ENCODE measurements at regions not wholly inside any gene's neighbourhood (a gene's known extent, or its start where the extent isn't known, plus 50 kb on each side); places are given as distances from the start of the nearest gene placed in this dataset.

- DNase-seq, result no peak
- no peak overlapping the region for H2AFZ ChIP-seq
- ChIA-PET CTCF (no interaction called here), POLR2A (ENCODE audit: unreplicated experiment) (no interaction called here)
- BruUV-seq (replicated peaks), result no TSS peak
- H3K9me2 ChIP-seq (ENCODE audit: insufficient read depth), result no peaks in the 10 kb centered on the region
- no peaks in the 10 kb centered on the region for H4K20me1 ChIP-seq (ENCODE audit: insufficient read depth)
- H3K4me3 ChIP-seq, result no peak overlapping the region
- H3K79me2 ChIP-seq (ENCODE audit: low read depth), result no peaks in the 10 kb centered on the region
- no peaks in the 10 kb centered on the region for H3F3A ChIP-seq (ENCODE audit: insufficient read depth, low read depth)
- no peaks in the 10 kb centered on the region for H3K36me3 ChIP-seq (ENCODE audit: low read depth)
- no peaks in the 10 kb centered on the region for H3K4me1 ChIP-seq (replicated peaks; ENCODE audit: insufficient read depth)
- intact Hi-C loops (cut with micrococcal nuclease; ENCODE audit: unreplicated experiment), result no loop called here
- TF ChIP-seq CTCF (conservative IDR thresholded peaks at IDR 0.05) (no peak), EZH2 (IDR thresholded peaks at IDR 0.05; ENCODE audit: low read depth) (no peak)
- no peak overlapping the region for H3K27ac ChIP-seq
- H3K27me3 ChIP-seq (ENCODE audit: insufficient read depth, low read depth), result no peaks in the 10 kb centered on the region
- H3K9me3 ChIP-seq (ENCODE audit: insufficient read depth, low read depth), result no peaks in the 10 kb centered on the region
- no peak overlapping the region for H3K4me2 ChIP-seq
These were observed 320.3 kb downstream of the SUCLA2 start for GRCh38 chr13:47680748-47681147.

GRCh38 chr13:47679401-47679800 is 321.7 kb downstream of the SUCLA2 start:
- H3K27me3 ChIP-seq (ENCODE audit: insufficient read depth, low read depth), result no peaks in the 10 kb centered on the region
- no peak overlapping the region for H2AFZ ChIP-seq
- ChIA-PET CTCF (no interaction called here), POLR2A (ENCODE audit: unreplicated experiment) (no interaction called here)
- no peaks in the 10 kb centered on the region for H3K79me2 ChIP-seq (ENCODE audit: low read depth)
- H3K9me2 ChIP-seq (ENCODE audit: insufficient read depth), result no peaks in the 10 kb centered on the region
- no peaks in the 10 kb centered on the region for H3K36me3 ChIP-seq (ENCODE audit: low read depth)
- H3K27ac ChIP-seq, result no peak overlapping the region
- H3K9me3 ChIP-seq (ENCODE audit: insufficient read depth, low read depth), result no peaks in the 10 kb centered on the region
- no TSS peak for BruUV-seq (replicated peaks)
- H4K20me1 ChIP-seq (ENCODE audit: insufficient read depth), result no peaks in the 10 kb centered on the region
- TF ChIP-seq CTCF (conservative IDR thresholded peaks at IDR 0.05), result no peak
- no peak for TF ChIP-seq EZH2 (IDR thresholded peaks at IDR 0.05; ENCODE audit: low read depth)
- H3K4me1 ChIP-seq (replicated peaks; ENCODE audit: insufficient read depth), result no peaks in the 10 kb centered on the region
- no peak overlapping the region for H3K4me2 ChIP-seq
- DNase-seq, result no peak
- H3F3A ChIP-seq (ENCODE audit: insufficient read depth, low read depth), result no peaks in the 10 kb centered on the region
- H3K4me3 ChIP-seq, result no peak overlapping the region
- intact Hi-C loops (cut with micrococcal nuclease; ENCODE audit: unreplicated experiment), result no loop called here

GRCh38 chr13:47678201-47678968 is 322.7 kb downstream of the SUCLA2 start:
- Histone ChIP-seq H3K36me3 (ENCODE audit: low read depth) (no peaks in the 10 kb centered on the region), H2AFZ (no peak overlapping the region), H3K27ac (no peak overlapping the region), H3K4me1 (replicated peaks; ENCODE audit: insufficient read depth) (no peaks in the 10 kb centered on the region), H3K79me2 (ENCODE audit: low read depth) (no peaks in the 10 kb centered on the region), H3K27me3 (ENCODE audit: insufficient read depth, low read depth) (no peaks in the 10 kb centered on the region), H3K4me2 (no peak overlapping the region), H3K9me3 (ENCODE audit: insufficient read depth, low read depth) (no peaks in the 10 kb centered on the region), H3F3A (ENCODE audit: insufficient read depth, low read depth) (no peaks in the 10 kb centered on the region), H4K20me1 (ENCODE audit: insufficient read depth) (no peaks in the 10 kb centered on the region), H3K9me2 (ENCODE audit: insufficient read depth) (no peaks in the 10 kb centered on the region), H3K4me3 (no peak overlapping the region)
- ChIA-PET CTCF (no interaction called here), POLR2A (ENCODE audit: unreplicated experiment) (no interaction called here)
- no TSS peak for BruUV-seq (replicated peaks)
- intact Hi-C loops (cut with micrococcal nuclease; ENCODE audit: unreplicated experiment), result no loop called here
- DNase-seq, result no peak
- TF ChIP-seq EZH2 (IDR thresholded peaks at IDR 0.05; ENCODE audit: low read depth) (no peak), CTCF (conservative IDR thresholded peaks at IDR 0.05) (no peak)

Measured in PC-9 (cell line).